Stimulated activated CD8-positive, alpha-beta memory T cell treated with anti-CD3 and anti-CD28 coated beads, Interleukin-15, amount 100 ng/mL, for 24 hours (primary cell): ENCODE measurements at regions not wholly inside any gene's neighbourhood (a gene's known extent, or its start where the extent isn't known, plus 50 kb on each side); places are given as distances from the start of the nearest gene placed in this dataset.
"Not testable (repeated sequence)": the region's sequence is repeated elsewhere in the genome, so short reads cannot be mapped to it uniquely, and the experiment has no call there.

Experiments
- DNase-seq: peaks from one replicate; pipeline ENCODE4 v3.0.0-alpha.2; 2020; ENCODE audit warnings: low read depth

DNA sequence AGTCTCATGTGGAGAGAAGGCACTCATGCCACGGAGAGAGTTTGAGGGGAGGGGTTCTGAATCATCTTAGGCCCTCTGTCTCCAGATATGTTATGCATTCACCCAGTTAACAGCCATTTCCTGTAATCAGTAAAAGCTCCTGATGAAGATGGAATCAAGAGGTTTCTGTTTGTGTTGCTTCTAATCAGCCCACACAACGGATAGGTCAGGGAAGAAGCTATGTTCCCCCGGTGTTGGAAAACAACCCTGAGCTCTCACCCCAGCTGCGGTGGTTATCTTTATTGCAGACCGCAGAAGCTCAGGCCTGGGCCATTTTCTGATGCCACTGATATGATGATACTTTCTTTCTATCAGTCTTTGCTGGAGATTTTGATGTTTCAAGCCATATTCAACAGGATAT, 338.5 kb upstream of the ONECUT1 start:
- no peak for DNase-seq

DNA sequence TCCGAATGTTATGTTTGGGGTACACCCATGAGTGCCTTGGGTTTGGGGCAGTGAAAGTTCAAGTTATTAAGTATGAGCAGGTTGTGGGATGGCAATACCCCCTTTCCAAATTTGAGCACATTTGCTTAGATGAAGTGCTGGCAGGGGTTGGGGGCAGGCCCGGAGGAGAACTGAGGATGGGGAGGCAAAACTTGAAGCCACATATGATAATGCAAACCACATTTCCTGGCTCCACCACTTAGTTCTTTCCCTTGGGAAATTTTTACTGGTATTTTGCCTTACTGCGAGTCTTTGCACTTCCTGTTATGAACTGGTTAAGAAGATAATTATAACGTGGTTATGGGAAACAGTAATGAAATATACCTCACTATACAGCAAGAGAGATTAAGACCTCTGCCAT, 336.0 kb upstream of the ONECUT1 start:
- no peak for DNase-seq

- DNase-seq: no peak
Measured at GRCh38 chr15:53122818-53123217, 332.7 kb upstream of the ONECUT1 start.

GRCh38 chr15:53116915-53117314, 326.8 kb upstream of the ONECUT1 start:
- DNase-seq: not testable (repeated sequence)

- DNase-seq: no peak
Measured at GRCh38 chr15:53116169-53116568, 326.0 kb upstream of the ONECUT1 start.

DNA sequence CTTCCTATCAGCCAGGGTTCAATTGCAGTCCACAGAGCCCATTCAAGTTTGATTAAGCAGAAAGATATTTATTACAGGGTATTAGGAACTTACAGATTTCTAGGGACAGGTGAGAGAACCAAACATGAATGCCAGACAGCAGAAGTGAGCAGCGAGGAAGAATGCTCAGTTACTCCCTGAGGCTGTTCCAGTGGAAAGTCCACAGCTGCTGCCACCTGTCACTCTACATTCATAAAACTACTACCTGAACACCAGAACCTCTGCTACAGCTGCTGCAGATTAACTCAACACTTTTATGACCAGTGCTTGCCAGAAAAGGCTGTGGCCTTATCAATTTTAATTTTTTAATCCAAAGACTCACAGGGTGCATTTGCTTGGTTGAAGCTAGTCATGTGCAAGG, 325.4 kb upstream of the ONECUT1 start:
- no peak for DNase-seq

- no peak for DNase-seq
Measured at GRCh38 chr15:53114960-53115359, 324.8 kb upstream of the ONECUT1 start.

DNA sequence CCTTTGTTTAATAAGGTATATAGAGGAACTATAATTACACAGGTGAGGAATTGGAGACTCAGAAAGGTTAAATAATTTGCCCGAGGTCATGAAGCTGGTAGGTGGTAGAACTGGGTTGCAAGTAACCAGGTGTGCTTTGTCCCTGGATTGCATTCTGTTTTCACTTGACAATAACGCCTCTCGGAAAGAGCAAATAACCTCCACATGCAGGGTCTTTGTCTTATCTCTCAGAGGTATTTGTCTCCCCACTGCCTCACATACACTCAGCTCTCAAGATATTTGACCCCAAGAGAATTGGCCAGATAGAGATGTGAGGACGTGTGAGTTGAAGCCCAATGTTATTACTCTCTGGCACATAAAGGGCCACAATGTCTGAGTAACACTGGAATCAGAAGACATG, 320.9 kb upstream of the ONECUT1 start:
- no peak for DNase-seq

DNA sequence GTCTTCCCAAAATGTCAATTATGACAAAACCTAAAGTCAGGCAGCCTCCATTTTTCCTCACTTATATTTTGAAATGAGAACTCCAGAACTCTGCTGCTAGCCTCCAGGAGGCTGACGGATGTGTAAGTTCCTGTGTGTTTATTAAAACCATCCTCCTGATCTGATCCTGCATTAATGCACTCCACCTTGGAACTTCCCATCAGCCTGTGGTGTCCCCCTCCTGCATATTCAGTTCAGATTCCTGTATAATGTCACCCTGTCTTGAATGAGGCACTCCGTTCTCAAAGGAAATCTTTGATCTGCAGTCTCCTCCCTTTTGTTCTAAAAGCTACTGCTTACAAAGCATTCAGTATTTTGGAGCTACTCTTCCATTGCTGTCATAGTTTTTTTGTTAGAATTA, 318.2 kb upstream of the ONECUT1 start:
- no peak for DNase-seq

DNA sequence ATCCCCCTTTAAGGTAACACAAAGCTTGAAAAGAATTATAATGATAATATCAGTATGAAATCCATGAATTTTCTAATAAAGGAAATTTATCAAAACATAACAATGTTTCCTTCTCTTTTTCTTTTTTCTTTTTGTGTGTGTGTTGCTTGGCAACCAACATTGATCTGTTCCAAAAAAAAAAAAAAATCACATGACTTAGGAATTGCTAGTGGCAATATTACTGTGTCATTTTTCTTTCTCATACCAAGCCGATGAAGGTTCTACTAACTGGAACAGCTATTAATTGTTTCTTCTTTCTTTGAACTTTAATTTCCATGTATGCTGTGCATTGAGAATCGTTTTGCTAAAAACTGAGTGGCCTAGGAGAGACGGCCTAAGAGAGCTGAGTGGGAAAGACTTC, 317.7 kb upstream of the ONECUT1 start:
- no peak for DNase-seq

- no peak for DNase-seq
Measured at GRCh38 chr15:53106505-53107286, 316.6 kb upstream of the ONECUT1 start.

GRCh38 chr15:53102483-53102882, 312.3 kb upstream of the ONECUT1 start:
- no peak for DNase-seq

DNA sequence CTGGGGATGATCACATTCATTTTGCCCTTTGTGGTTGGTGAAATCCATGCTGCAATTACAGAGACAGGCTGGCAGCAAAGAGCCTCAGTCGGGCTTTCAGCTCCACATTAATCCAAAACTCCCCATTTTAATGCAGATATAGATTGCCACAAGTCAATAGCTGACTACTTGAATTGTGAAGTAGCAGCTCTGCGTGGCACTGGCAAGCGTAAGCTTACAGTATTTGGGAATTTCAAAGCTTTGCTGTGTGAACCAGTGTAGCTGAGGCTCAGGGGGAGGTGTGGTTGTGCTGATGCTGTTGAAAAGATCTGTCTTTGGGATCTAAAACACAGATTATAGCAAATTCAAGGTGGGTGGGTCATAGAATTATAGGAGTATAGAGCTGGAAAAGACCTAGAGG, 290.3 kb upstream of the ONECUT1 start:
- no peak for DNase-seq

GRCh38 chr15:53074221-53074620, 284.1 kb upstream of the ONECUT1 start:
- DNase-seq: no peak

DNA sequence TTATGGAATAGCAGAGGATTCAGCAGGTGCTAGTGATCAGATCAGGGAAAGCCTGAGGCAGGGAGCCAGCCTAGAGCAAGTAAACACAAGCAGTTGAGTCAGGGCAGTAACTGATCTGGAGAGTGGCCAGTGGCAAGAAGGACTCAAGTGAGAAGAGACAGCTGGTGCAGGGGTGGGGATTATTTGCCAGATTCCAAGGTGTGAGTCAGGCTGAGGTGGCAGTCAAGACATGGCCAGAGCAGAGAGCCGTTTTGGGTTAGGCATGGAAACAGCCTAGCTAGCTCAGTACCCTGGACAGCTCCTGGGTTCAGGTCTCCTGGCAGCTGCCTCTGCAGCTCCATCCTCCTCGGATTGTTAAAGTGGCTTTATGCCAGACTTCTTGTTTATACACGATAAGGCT, 281.9 kb upstream of the ONECUT1 start:
- no peak for DNase-seq

GRCh38 chr15:53068636-53069035, 278.5 kb upstream of the ONECUT1 start:
- no peak for DNase-seq

GRCh38 chr15:53059273-53060043, 269.3 kb upstream of the ONECUT1 start:
- DNase-seq: no peak

DNA sequence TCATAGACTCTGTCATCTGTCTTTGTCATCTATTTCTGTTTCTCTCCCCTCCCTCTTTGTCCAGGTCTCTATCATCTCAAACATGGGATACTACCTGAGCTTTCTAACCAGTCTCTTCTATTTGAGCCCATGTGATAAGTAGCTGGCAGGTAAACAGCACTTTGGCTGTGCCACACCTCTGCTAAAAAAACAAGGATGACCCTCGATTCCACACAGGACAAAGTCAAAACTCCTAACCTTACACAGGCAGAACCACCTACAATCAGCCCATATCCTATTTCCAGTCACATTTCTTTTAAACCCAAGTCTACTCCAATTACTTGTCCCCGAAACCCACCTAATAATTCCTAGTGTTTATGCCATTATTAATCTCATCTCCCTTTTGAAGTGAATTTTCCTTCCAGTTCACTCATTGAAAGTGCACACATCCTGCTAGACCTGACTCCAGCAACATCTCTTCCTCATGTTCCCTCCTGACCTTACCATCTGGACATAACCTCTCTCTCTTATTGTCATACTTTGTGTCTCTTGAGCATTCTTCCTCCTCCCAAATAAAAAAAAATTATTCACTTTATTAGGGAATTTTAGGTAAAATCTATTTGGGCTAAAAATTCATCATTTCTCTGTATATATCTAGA, 256.1 kb upstream of the ONECUT1 start:
- DNase-seq: no peak

DNA sequence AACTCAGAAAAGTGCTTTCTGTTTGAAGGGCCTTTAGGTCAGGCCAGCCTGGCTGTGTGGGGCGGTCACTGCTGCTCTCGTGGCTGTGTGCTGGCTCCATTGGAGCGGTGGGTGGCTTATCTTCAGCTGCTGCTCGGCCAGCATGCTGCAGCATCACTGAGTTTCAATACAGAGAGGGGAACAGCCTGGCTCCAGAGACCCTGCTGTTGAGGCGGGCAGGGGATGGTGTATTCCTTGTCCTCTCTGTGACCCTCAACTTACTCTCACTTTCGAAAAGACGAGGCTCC, 248.5 kb upstream of the ONECUT1 start:
- DNase-seq: no peak

- no peak for DNase-seq
Measured at GRCh38 chr15:53037904-53038654, 247.9 kb upstream of the ONECUT1 start.

- no peak for DNase-seq
Measured at GRCh38 chr15:53036641-53037040, 246.5 kb upstream of the ONECUT1 start.

GRCh38 chr15:53034767-53035245, 244.7 kb upstream of the ONECUT1 start:
- no peak for DNase-seq
